Prostate gland (tissue), 2 donors: ENCODE measurements at regions not wholly inside any gene's neighbourhood (a gene's known extent, or its start where the extent isn't known, plus 50 kb on each side); places are given as distances from the start of the nearest gene placed in this dataset.

Experiments used
- DNase-seq: peaks from one replicate; pipeline ENCODE4 v3.0.0-alpha.2; 2019; ENCODE audit warnings: low spot score
- H3K27ac ChIP-seq, 2 donors: fragments of 200-600 bp; sonication (generic); 2 replicates each; pipeline ENCODE4 v1.5.1; 2017 to 2019
- H3K27me3 ChIP-seq: fragments of 200-600 bp; sonication (generic); replicated peaks from 2 replicates; pipeline ENCODE4 v1.5.1; 2019; ENCODE audit not compliant: insufficient read depth
- H3K36me3 ChIP-seq, 2 donors: fragments of 200-600 bp; sonication (generic); 1 replicate in 1 of 2; 2 replicates in 1 of 2; pipeline versions ENCODE4 v1.5.1 to v1.8.1; 2017 to 2019
- H3K4me1 ChIP-seq: fragments of 200-600 bp; sonication (generic); replicated peaks from 2 replicates; pipeline ENCODE4 v1.5.1; 2019
- H3K4me3 ChIP-seq, 2 donors: fragments of 200-600 bp; sonication (generic); 2 replicates each; pipeline ENCODE4 v1.5.1; 2017 to 2019
- H3K9me3 ChIP-seq: fragments of 200-600 bp; sonication (generic); 2 replicates; pipeline ENCODE4 v1.5.1; 2017
- POLR2A ChIP-seq: fragments of 450-650 bp; IDR thresholded peaks from one replicate; pipeline ENCODE4 v1.6.1; 2016; ENCODE audit warnings: antibody characterized with exemption, mild to moderate bottlenecking
- POLR2AphosphoS5 ChIP-seq: sonication (generic); formaldehyde crosslinking; IDR thresholded peaks from one replicate; pipeline ENCODE4 v1.6.1; 2017; ENCODE audit warnings: antibody characterized with exemption
- WGBS: methylation state at CpG from one replicate; pipeline ENCODE4 v1.1.5; 2018; 5-methylcytosine and 5-hydroxymethylcytosine counted together
- intact Hi-C: fragments of 100-400 bp; cut with DNase I; formaldehyde crosslinking; loops from one replicate; pipeline ENCODE4 v1.14.2; 2022
- TF ChIP-seq, protein P1 (sequence below), 4 experiments: fragments of 200-600 bp in 2 of 4; fragments of 450-650 bp in 2 of 4; sonication (generic) in 2 of 4; IDR thresholded peaks; 1 replicate in 3 of 4; 2 replicates in 1 of 4; pipeline ENCODE4 v1.5.1; 2016 to 2019; ENCODE audit warnings: antibody characterized with exemption in 4 of 4, mild to moderate bottlenecking in 2 of 4, moderate library complexity in 2 of 4

- intact Hi-C loops = no loop called here
- Histone ChIP-seq H3K36me3 (no peaks in the 10 kb centered on the region), H3K4me1 (no peaks in the 10 kb centered on the region), H3K4me3 (no peak overlapping the region), H3K27me3 (no peaks in the 10 kb centered on the region), H3K9me3 (no peaks in the 10 kb centered on the region), H3K27ac (no peak overlapping the region)
- no peak for DNase-seq
- 73% methylated on average over 2 of the region's 2 CpGs for WGBS
- TF ChIP-seq POLR2AphosphoS5 (no peak), POLR2A (no peak)
- TF ChIP-seq, protein P1, sequence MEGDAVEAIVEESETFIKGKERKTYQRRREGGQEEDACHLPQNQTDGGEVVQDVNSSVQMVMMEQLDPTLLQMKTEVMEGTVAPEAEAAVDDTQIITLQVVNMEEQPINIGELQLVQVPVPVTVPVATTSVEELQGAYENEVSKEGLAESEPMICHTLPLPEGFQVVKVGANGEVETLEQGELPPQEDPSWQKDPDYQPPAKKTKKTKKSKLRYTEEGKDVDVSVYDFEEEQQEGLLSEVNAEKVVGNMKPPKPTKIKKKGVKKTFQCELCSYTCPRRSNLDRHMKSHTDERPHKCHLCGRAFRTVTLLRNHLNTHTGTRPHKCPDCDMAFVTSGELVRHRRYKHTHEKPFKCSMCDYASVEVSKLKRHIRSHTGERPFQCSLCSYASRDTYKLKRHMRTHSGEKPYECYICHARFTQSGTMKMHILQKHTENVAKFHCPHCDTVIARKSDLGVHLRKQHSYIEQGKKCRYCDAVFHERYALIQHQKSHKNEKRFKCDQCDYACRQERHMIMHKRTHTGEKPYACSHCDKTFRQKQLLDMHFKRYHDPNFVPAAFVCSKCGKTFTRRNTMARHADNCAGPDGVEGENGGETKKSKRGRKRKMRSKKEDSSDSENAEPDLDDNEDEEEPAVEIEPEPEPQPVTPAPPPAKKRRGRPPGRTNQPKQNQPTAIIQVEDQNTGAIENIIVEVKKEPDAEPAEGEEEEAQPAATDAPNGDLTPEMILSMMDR (IDR thresholded peaks at IDR 0.05) = no peak
Observed at GRCh38 chr1:219529116-219529515, 83.8 kb downstream of the ZC3H11B start.

GRCh38 chr1:219528633-219529032 lies 84.3 kb downstream of the ZC3H11B start:
- DNase-seq = no peak
- Histone ChIP-seq H3K27me3 (no peaks in the 10 kb centered on the region), H3K36me3 (no peaks in the 10 kb centered on the region), H3K9me3 (no peaks in the 10 kb centered on the region), H3K4me1 (no peaks in the 10 kb centered on the region), H3K27ac (no peak overlapping the region), H3K4me3 (no peak overlapping the region)
- WGBS = 94% methylated on average over 3 of the region's 3 CpGs
- TF ChIP-seq POLR2A (no peak), POLR2AphosphoS5 (no peak)
- TF ChIP-seq, protein P1 (IDR thresholded peaks at IDR 0.05) = no peak
- intact Hi-C loops = no loop called here

DNA sequence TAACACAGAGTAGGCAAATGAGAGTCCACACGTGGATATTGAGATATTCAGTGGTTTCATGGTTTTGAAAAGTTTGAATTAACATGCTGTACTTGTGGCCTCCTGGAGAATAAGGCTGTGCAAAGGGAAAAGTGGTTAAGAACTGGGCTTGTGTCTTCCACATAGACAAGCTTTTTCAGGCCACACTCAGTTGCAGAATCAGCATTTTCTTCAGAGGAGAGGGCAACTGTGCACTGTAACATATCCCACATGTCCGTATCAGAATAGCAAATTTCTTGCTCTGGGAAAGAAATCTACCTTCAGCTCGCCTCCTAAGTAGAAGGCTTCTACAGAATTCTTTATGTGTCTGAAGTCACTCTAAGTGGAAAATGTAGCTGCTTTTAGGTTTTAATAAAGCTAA lies 84.9 kb downstream of the ZC3H11B start:
- TF ChIP-seq POLR2A (no peak), POLR2AphosphoS5 (no peak)
- TF ChIP-seq, protein P1 (IDR thresholded peaks at IDR 0.05) = no peak
- H3K4me3 ChIP-seq = no peak overlapping the region
- no peaks in the 10 kb centered on the region for H3K36me3 ChIP-seq
- no peak overlapping the region for H3K27ac ChIP-seq
- WGBS = 76% methylated on average over 3 of the region's 3 CpGs
- H3K9me3 ChIP-seq = no peaks in the 10 kb centered on the region
- intact Hi-C loops = no loop called here
- no peak for DNase-seq
- no peaks in the 10 kb centered on the region for H3K4me1 ChIP-seq
- no peaks in the 10 kb centered on the region for H3K27me3 ChIP-seq

DNA sequence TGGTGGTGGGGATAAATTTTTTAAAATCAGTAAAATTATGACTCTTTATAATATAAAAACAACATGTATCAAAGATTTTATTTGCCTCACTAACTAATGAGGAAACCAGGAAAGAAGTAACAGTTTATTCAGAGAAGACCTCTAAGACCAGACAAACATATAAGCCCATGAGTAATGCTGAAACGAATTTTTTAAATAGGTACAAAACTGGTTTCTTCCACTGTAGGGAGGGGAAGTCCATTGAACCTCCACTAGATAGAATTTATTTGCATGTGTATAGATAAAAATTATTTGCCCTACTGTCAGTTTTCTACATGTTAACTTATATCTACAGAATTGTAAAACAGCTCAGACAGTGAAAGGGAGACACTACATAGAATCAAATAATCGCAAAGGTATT lies 86.8 kb downstream of the ZC3H11B start:
- Histone ChIP-seq H3K27ac (no peak overlapping the region), H3K9me3 (no peaks in the 10 kb centered on the region), H3K36me3 (no peaks in the 10 kb centered on the region), H3K27me3 (no peaks in the 10 kb centered on the region), H3K4me3 (no peak overlapping the region), H3K4me1 (no peaks in the 10 kb centered on the region)
- no peak for TF ChIP-seq POLR2A
- TF ChIP-seq POLR2AphosphoS5 = no peak
- TF ChIP-seq, protein P1 (IDR thresholded peaks at IDR 0.05) = no peak
- DNase-seq = no peak
- 93% methylated on average over 2 of the region's 2 CpGs for WGBS
- intact Hi-C loops = no loop called here

GRCh38 chr1:219523411-219523810 lies 89.5 kb downstream of the ZC3H11B start:
- no peak overlapping the region for H3K4me3 ChIP-seq
- H3K27ac ChIP-seq = no peak overlapping the region
- 92% methylated on average over 2 of the region's 2 CpGs for WGBS
- peaks cover 8% of the 10 kb centered on the region for H3K4me1 ChIP-seq
- H3K9me3 ChIP-seq = no peaks in the 10 kb centered on the region
- H3K27me3 ChIP-seq = no peaks in the 10 kb centered on the region
- intact Hi-C loops = no loop called here
- TF ChIP-seq, protein P1 (IDR thresholded peaks at IDR 0.05) = no peak
- TF ChIP-seq POLR2AphosphoS5 (no peak), POLR2A (no peak)
- no peak for DNase-seq
- H3K36me3 ChIP-seq = no peaks in the 10 kb centered on the region
